ENCODE measurements at regions not wholly inside any gene's neighbourhood (a gene's known extent, or its start where the extent isn't known, plus 50 kb on each side); places are given as distances from the start of the nearest gene placed in this dataset.

DNA sequence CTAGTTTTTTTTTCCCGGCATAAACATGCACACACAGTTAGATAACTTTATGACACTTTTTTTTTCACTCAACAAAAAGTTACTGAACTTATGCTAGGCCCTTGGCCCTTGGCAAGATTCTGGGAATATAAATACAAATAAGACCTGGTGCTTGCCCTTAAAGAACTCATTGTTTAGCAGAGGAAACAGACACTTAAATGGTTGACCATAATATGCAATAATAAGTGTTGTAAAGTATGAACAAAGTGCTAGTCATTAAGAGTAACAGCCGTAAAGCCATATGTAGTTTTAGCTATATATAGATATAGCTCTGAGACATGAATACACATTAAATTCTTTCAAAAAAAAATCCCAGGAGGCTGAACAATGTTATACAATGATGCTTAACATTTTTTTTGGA is 198.3 kb downstream of the CYYR1 start:
- intact Hi-C loops (cut with micrococcal nuclease; ENCODE audit: unreplicated experiment), result no loop called here
- Mint-ChIP-seq H3K27ac (ENCODE audit: unreplicated experiment) (no peak overlapping the region), H3K4me1 (ENCODE audit: low read depth, unreplicated experiment) (no peaks in the 10 kb centered on the region), H3K4me3 (ENCODE audit: low read depth, unreplicated experiment) (no peak overlapping the region), H3K36me3 (ENCODE audit: insufficient read depth, unreplicated experiment) (no peaks in the 10 kb centered on the region), H3K27me3 (ENCODE audit: unreplicated experiment) (no peaks in the 10 kb centered on the region), H3K9me3 (ENCODE audit: low read depth, unreplicated experiment) (no peaks in the 10 kb centered on the region)
- no peak for DNase-seq
- CTCF ChIA-PET, result no interaction called here
- TF ChIP-seq, protein P1, sequence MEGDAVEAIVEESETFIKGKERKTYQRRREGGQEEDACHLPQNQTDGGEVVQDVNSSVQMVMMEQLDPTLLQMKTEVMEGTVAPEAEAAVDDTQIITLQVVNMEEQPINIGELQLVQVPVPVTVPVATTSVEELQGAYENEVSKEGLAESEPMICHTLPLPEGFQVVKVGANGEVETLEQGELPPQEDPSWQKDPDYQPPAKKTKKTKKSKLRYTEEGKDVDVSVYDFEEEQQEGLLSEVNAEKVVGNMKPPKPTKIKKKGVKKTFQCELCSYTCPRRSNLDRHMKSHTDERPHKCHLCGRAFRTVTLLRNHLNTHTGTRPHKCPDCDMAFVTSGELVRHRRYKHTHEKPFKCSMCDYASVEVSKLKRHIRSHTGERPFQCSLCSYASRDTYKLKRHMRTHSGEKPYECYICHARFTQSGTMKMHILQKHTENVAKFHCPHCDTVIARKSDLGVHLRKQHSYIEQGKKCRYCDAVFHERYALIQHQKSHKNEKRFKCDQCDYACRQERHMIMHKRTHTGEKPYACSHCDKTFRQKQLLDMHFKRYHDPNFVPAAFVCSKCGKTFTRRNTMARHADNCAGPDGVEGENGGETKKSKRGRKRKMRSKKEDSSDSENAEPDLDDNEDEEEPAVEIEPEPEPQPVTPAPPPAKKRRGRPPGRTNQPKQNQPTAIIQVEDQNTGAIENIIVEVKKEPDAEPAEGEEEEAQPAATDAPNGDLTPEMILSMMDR (IDR thresholded peaks at IDR 0.05; ENCODE audit: unreplicated experiment), result no peak
- BruUV-seq (replicated peaks), result no TSS peak

DNA sequence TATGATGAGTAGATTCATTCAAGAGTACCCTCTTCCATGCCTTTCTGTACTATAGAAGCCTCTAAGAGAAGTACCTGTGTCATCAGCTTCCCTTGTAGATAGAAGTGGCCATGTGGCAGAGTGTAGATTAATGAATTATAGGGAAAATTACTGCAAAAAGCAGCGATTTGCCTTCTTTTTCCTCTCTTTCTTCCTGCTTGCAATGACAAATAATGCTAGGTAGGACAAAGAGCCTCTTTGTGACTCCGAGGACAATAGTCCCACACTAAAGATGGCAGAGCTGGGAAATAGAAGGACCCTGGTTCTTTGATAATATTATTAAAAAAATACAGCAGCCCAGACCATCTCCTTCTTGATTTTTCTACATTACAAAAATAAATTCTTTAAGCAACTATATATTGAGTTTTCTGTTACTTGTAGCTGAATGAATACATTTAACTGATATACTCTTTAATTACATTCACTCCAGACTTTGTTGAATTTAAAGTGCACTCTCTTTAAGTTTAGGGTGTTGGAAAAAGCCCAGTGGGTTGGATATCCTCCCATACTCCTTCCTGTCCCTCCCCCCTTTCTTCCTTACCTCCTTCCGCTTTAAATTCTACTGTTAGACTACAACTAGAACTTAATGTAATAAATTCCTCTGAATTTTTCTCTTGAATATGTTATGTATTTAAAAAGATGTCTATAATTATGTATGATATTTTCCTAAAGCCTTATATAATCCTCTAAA is 198.2 kb upstream of the APP start:
- TF ChIP-seq, protein P1 (IDR thresholded peaks at IDR 0.05; ENCODE audit: unreplicated experiment), result no peak
- CTCF ChIA-PET, result no interaction called here
- Mint-ChIP-seq H3K36me3 (ENCODE audit: insufficient read depth, unreplicated experiment) (no peaks in the 10 kb centered on the region), H3K4me3 (ENCODE audit: low read depth, unreplicated experiment) (no peak overlapping the region), H3K27ac (ENCODE audit: unreplicated experiment) (no peak overlapping the region), H3K27me3 (ENCODE audit: unreplicated experiment) (no peaks in the 10 kb centered on the region), H3K4me1 (ENCODE audit: low read depth, unreplicated experiment) (peaks cover 5% of the 10 kb centered on the region), H3K9me3 (ENCODE audit: low read depth, unreplicated experiment) (no peaks in the 10 kb centered on the region)
- intact Hi-C loops (cut with micrococcal nuclease; ENCODE audit: unreplicated experiment), result no loop called here
- no peak for DNase-seq
- BruUV-seq (replicated peaks), result no TSS peak

DNA sequence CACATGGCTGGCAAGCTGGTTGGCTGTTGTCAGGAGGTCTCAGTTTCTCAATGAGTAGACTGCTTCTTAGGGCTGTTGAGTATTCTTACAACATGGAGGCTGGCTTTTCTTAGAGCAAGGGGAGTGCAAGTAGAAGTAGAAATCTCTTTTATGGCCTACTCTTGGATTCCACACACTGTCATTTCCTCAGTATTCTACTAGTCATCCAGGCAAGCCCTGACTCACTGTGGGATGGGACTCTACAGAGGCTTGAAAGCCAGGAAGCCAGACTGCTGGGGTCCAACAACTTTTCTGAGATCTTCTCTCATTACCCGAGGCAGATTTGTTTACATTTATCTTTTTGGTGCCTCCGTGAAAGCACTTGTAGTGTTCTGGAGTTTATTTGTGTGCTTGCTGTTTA is 196.2 kb upstream of the APP start:
- TF ChIP-seq, protein P1 (IDR thresholded peaks at IDR 0.05; ENCODE audit: unreplicated experiment), result no peak
- no TSS peak for BruUV-seq (replicated peaks)
- Mint-ChIP-seq H3K27ac (ENCODE audit: unreplicated experiment) (no peak overlapping the region), H3K4me1 (ENCODE audit: low read depth, unreplicated experiment) (peaks cover 5% of the 10 kb centered on the region), H3K36me3 (ENCODE audit: insufficient read depth, unreplicated experiment) (no peaks in the 10 kb centered on the region), H3K27me3 (ENCODE audit: unreplicated experiment) (no peaks in the 10 kb centered on the region), H3K4me3 (ENCODE audit: low read depth, unreplicated experiment) (no peak overlapping the region), H3K9me3 (ENCODE audit: low read depth, unreplicated experiment) (no peaks in the 10 kb centered on the region)
- CTCF ChIA-PET, result no interaction called here
- intact Hi-C loops (cut with micrococcal nuclease; ENCODE audit: unreplicated experiment), result no loop called here
- no peak for DNase-seq

DNA sequence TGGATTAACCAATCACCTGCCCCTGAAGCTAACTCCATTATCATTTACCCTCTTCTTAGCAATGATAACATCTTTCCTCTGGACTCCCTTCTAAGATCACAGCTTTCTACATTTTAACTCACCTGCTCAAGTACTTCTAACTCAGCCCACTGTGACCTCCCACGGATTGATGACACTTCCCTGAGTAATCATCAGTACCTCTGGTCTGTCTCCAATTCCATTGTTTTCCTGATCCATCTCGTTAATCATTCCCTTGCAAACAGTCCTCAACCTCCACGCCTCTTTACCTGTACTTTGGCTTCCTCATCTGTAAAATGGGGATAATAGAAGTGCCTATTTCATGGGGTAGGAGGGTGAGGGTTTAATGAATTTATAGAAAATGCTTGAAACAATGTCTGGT is 195.3 kb upstream of the APP start:
- Mint-ChIP-seq H3K27ac (ENCODE audit: unreplicated experiment) (no peak overlapping the region), H3K4me3 (ENCODE audit: low read depth, unreplicated experiment) (no peak overlapping the region), H3K9me3 (ENCODE audit: low read depth, unreplicated experiment) (no peaks in the 10 kb centered on the region), H3K36me3 (ENCODE audit: insufficient read depth, unreplicated experiment) (no peaks in the 10 kb centered on the region), H3K4me1 (ENCODE audit: low read depth, unreplicated experiment) (peaks cover 5% of the 10 kb centered on the region), H3K27me3 (ENCODE audit: unreplicated experiment) (no peaks in the 10 kb centered on the region)
- CTCF ChIA-PET, result interaction anchor here (0.6 kb wide), 1 partner anchor 74 kb away, joined by 5 read pairs; no protein-coding TSS in a partner anchor
- TF ChIP-seq, protein P1 (IDR thresholded peaks at IDR 0.05; ENCODE audit: unreplicated experiment), result no peak
- DNase-seq, result no peak
- no TSS peak for BruUV-seq (replicated peaks)
- intact Hi-C loops (cut with micrococcal nuclease; ENCODE audit: unreplicated experiment), result no loop called here

Measured in Calu3 (cell line).